ENCODE measurements at regions not wholly inside any gene's neighbourhood (a gene's known extent, or its start where the extent isn't known, plus 50 kb on each side); places are given as distances from the start of the nearest gene placed in this dataset.

GRCh38 chr2:42848726-42849290 is 56.4 kb upstream of the HAAO start:
- Histone ChIP-seq H3K4me3 (ENCODE audit: low read length in 2 of 2) (no peak overlapping the region), H3K9me3 (ENCODE audit: control insufficient read depth in 2 of 2, low read length in 2 of 2) (no peaks in the 10 kb centered on the region), H3K36me3 (ENCODE audit: control insufficient read depth in 2 of 2, insufficient read depth in 2 of 2, low read length in 2 of 2) (no peaks in the 10 kb centered on the region), H3K27me3 (ENCODE audit: control insufficient read depth in 2 of 2, insufficient read depth in 2 of 2, low read length in 2 of 2) (no peaks in the 10 kb centered on the region), H3K4me1 (ENCODE audit: control insufficient read depth in 2 of 2, insufficient read depth in 2 of 2, low read length in 2 of 2) (peaks cover 0 to 2% of the 10 kb centered on the region in 2 donors), H3K9ac (ENCODE audit: low read depth in 1 of 2, low read length in 2 of 2) (no peak overlapping the region), H3K27ac (ENCODE audit: low read depth in 2 of 2, low read length in 2 of 2) (no peak overlapping the region)

DNA sequence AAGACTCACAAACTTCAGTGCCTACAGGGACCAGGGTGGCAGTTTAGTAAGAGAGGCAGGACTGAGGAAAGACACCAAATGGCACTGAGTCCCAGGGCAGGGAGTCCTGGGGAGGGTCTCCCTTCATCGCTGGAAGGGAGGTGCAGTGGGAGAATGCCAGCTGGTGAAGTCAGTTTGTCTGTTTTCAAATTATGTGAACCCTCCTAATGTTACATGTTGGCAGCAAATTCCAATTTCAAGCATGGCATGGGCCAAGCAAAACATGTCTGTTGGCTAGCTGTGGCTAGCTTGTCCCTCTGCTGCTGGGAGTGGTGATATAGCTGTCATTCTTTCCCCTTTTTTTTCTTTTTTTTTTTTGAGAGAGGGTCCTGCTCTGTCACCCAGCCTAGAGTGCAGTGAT is 55.9 kb upstream of the HAAO start:
- no peak overlapping the region for H3K4me3 ChIP-seq (ENCODE audit: low read length in 2 of 2)
- no peaks in the 10 kb centered on the region for H3K9me3 ChIP-seq (ENCODE audit: control insufficient read depth in 2 of 2, low read length in 2 of 2)
- no peaks in the 10 kb centered on the region for H3K36me3 ChIP-seq (ENCODE audit: control insufficient read depth in 2 of 2, insufficient read depth in 2 of 2, low read length in 2 of 2)
- no peak overlapping the region for H3K27ac ChIP-seq (ENCODE audit: low read depth in 2 of 2, low read length in 2 of 2)
- H3K4me1 ChIP-seq (ENCODE audit: control insufficient read depth in 2 of 2, insufficient read depth in 2 of 2, low read length in 2 of 2) = no peaks in the 10 kb centered on the region
- no peak overlapping the region for H3K9ac ChIP-seq (ENCODE audit: low read depth in 1 of 2, low read length in 2 of 2)
- H3K27me3 ChIP-seq (ENCODE audit: control insufficient read depth in 2 of 2, insufficient read depth in 2 of 2, low read length in 2 of 2) = no peaks in the 10 kb centered on the region

DNA sequence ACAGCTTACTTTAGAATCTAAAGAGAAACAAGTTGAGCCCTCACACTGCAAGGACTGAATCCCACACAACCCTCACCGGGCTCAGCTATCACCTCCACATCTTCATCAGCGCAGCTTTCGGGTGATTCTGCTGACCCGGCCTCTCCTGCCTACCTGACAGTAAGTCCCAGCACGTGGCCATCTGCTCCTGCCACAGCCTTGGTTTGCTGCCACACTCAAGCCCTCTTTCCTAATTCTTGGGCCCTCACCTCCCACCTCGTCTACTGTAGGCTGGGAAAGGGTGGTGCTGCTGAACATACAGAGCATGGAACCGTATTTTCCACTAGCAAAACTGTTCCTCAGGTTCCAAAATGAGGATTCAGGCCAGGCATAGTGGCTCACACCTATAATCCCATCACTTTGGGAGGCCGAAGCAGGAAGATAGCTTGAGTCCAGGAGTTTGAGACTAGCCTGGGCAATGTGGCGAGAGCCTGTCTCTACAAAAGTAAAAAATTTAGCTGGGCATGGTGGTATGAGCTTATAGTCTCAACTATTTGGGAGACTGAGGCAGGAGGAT is 55.3 kb upstream of the HAAO start:
- H3K4me3 ChIP-seq (ENCODE audit: low read length in 2 of 2) = no peak overlapping the region
- no peak overlapping the region for H3K9ac ChIP-seq (ENCODE audit: low read depth in 1 of 2, low read length in 2 of 2)
- H3K4me1 ChIP-seq (ENCODE audit: control insufficient read depth in 2 of 2, insufficient read depth in 2 of 2, low read length in 2 of 2) = no peaks in the 10 kb centered on the region
- H3K27me3 ChIP-seq (ENCODE audit: control insufficient read depth in 2 of 2, insufficient read depth in 2 of 2, low read length in 2 of 2) = no peaks in the 10 kb centered on the region
- no peaks in the 10 kb centered on the region for H3K36me3 ChIP-seq (ENCODE audit: control insufficient read depth in 2 of 2, insufficient read depth in 2 of 2, low read length in 2 of 2)
- no peak overlapping the region for H3K27ac ChIP-seq (ENCODE audit: low read depth in 2 of 2, low read length in 2 of 2)
- H3K9me3 ChIP-seq (ENCODE audit: control insufficient read depth in 2 of 2, low read length in 2 of 2) = no peaks in the 10 kb centered on the region

GRCh38 chr2:42846932-42847595 is 54.7 kb upstream of the HAAO start:
- Histone ChIP-seq H3K27ac (ENCODE audit: low read depth in 2 of 2, low read length in 2 of 2) (peak overlapping the region in 1 of 2 donors; percentile 18), H3K36me3 (ENCODE audit: control insufficient read depth in 2 of 2, insufficient read depth in 2 of 2, low read length in 2 of 2) (no peaks in the 10 kb centered on the region), H3K4me3 (ENCODE audit: low read length in 2 of 2) (no peak overlapping the region), H3K4me1 (ENCODE audit: control insufficient read depth in 2 of 2, insufficient read depth in 2 of 2, low read length in 2 of 2) (peaks cover 0 to 2% of the 10 kb centered on the region in 2 donors), H3K27me3 (ENCODE audit: control insufficient read depth in 2 of 2, insufficient read depth in 2 of 2, low read length in 2 of 2) (no peaks in the 10 kb centered on the region), H3K9ac (ENCODE audit: low read depth in 1 of 2, low read length in 2 of 2) (no peak overlapping the region), H3K9me3 (ENCODE audit: control insufficient read depth in 2 of 2, low read length in 2 of 2) (no peaks in the 10 kb centered on the region)

DNA sequence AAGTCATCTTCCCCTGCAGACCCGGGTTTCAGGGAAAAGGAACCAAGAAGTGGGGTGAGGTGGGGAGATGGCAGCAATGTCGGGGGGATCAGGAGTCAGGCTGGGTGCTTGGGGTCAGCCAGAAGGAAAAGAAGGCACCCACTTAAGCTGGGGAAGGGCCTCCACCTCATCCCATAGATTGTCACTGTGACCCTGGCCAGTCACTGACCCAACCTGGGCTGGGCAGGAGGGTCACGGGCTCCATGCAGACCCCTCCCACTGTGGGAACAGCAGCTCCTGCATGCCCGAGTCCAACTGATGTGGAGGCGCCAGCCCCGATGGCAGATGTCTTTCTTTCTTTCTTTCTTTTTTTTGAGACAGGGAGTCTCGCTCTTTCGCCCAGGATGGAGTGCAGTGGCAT is 53.6 kb upstream of the HAAO start:
- H3K9ac ChIP-seq (ENCODE audit: low read depth in 1 of 2, low read length in 2 of 2) = no peak overlapping the region
- H3K4me3 ChIP-seq (ENCODE audit: low read length in 2 of 2) = no peak overlapping the region
- peaks cover 0 to 2% of the 10 kb centered on the region in 2 donors for H3K4me1 ChIP-seq (ENCODE audit: control insufficient read depth in 2 of 2, insufficient read depth in 2 of 2, low read length in 2 of 2)
- H3K36me3 ChIP-seq (ENCODE audit: control insufficient read depth in 2 of 2, insufficient read depth in 2 of 2, low read length in 2 of 2) = no peaks in the 10 kb centered on the region
- no peaks in the 10 kb centered on the region for H3K27me3 ChIP-seq (ENCODE audit: control insufficient read depth in 2 of 2, insufficient read depth in 2 of 2, low read length in 2 of 2)
- H3K9me3 ChIP-seq (ENCODE audit: control insufficient read depth in 2 of 2, low read length in 2 of 2) = no peaks in the 10 kb centered on the region
- peak overlapping the region; percentile 36 to 65 for H3K27ac ChIP-seq (ENCODE audit: low read depth in 2 of 2, low read length in 2 of 2)

GRCh38 chr2:42844901-42845821 is 52.8 kb upstream of the HAAO start:
- no peaks in the 10 kb centered on the region for H3K9me3 ChIP-seq (ENCODE audit: control insufficient read depth in 2 of 2, low read length in 2 of 2)
- H3K27ac ChIP-seq (ENCODE audit: low read depth in 2 of 2, low read length in 2 of 2) = peak overlapping the region; percentile 36 to 65
- H3K27me3 ChIP-seq (ENCODE audit: control insufficient read depth in 2 of 2, insufficient read depth in 2 of 2, low read length in 2 of 2) = no peaks in the 10 kb centered on the region
- H3K4me1 ChIP-seq (ENCODE audit: control insufficient read depth in 2 of 2, insufficient read depth in 2 of 2, low read length in 2 of 2) = peaks cover 0 to 3% of the 10 kb centered on the region in 2 donors
- peak overlapping the region in 1 of 2 donors; percentile 10 for H3K4me3 ChIP-seq (ENCODE audit: low read length in 2 of 2)
- H3K9ac ChIP-seq (ENCODE audit: low read depth in 1 of 2, low read length in 2 of 2) = peak overlapping the region in 1 of 2 donors; percentile 32
- no peaks in the 10 kb centered on the region for H3K36me3 ChIP-seq (ENCODE audit: control insufficient read depth in 2 of 2, insufficient read depth in 2 of 2, low read length in 2 of 2)

GRCh38 chr2:42844366-42844765 is 52.0 kb upstream of the HAAO start:
- no peaks in the 10 kb centered on the region for H3K9me3 ChIP-seq (ENCODE audit: control insufficient read depth in 2 of 2, low read length in 2 of 2)
- no peaks in the 10 kb centered on the region for H3K27me3 ChIP-seq (ENCODE audit: control insufficient read depth in 2 of 2, insufficient read depth in 2 of 2, low read length in 2 of 2)
- peak overlapping the region; percentile 35 to 56 for H3K27ac ChIP-seq (ENCODE audit: low read depth in 2 of 2, low read length in 2 of 2)
- H3K4me3 ChIP-seq (ENCODE audit: low read length in 2 of 2) = no peak overlapping the region
- H3K4me1 ChIP-seq (ENCODE audit: control insufficient read depth in 2 of 2, insufficient read depth in 2 of 2, low read length in 2 of 2) = peaks cover 0 to 6% of the 10 kb centered on the region in 2 donors
- no peaks in the 10 kb centered on the region for H3K36me3 ChIP-seq (ENCODE audit: control insufficient read depth in 2 of 2, insufficient read depth in 2 of 2, low read length in 2 of 2)
- H3K9ac ChIP-seq (ENCODE audit: low read depth in 1 of 2, low read length in 2 of 2) = no peak overlapping the region

DNA sequence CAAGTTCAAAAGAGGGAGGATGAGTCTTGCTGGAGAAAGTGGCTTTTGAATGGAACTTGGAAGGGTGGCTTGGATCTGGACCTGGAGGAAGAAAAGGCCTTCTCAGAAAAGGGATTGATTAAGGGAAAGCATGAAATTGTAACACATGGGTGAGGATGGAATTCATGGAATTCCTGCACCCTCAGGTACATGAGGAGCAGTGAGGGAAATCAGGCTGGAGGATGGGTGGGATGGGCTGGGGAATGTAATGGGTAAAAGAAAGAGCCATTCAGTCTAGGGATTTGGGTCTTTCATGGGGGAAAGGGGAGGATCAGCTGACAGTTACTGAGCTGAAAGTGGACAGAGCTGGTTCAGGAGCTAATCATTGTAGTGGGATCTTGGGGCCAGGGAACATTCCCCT is 51.2 kb upstream of the HAAO start:
- Histone ChIP-seq H3K9me3 (ENCODE audit: control insufficient read depth in 2 of 2, low read length in 2 of 2) (no peaks in the 10 kb centered on the region), H3K4me1 (ENCODE audit: control insufficient read depth in 2 of 2, insufficient read depth in 2 of 2, low read length in 2 of 2) (peaks cover 0 to 6% of the 10 kb centered on the region in 2 donors), H3K9ac (ENCODE audit: low read depth in 1 of 2, low read length in 2 of 2) (no peak overlapping the region), H3K4me3 (ENCODE audit: low read length in 2 of 2) (no peak overlapping the region), H3K27ac (ENCODE audit: low read depth in 2 of 2, low read length in 2 of 2) (peak overlapping the region; percentile 35 to 56), H3K36me3 (ENCODE audit: control insufficient read depth in 2 of 2, insufficient read depth in 2 of 2, low read length in 2 of 2) (no peaks in the 10 kb centered on the region), H3K27me3 (ENCODE audit: control insufficient read depth in 2 of 2, insufficient read depth in 2 of 2, low read length in 2 of 2) (no peaks in the 10 kb centered on the region)

DNA sequence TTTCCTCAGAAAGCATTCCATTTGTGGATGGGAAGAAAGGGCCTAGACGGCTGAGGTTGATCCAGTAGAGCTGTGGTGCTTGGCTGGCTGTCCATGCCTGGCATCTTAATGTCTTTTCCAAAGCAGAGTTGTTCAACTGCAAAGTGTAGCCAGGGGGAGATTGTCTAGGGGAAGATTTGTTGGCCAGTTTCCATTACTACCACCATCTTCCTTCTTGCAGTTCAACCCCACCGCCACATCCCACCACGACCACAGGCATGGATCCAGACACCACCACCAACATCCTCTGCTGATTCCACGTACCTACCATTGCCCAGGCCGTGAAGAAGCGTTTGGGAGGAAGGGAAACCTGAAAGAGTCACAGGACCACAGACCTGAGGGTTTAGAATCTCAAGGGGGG is 50.7 kb upstream of the HAAO start:
- Histone ChIP-seq H3K27ac (ENCODE audit: low read depth in 2 of 2, low read length in 2 of 2) (peak overlapping the region; percentile 20 to 35), H3K36me3 (ENCODE audit: control insufficient read depth in 2 of 2, insufficient read depth in 2 of 2, low read length in 2 of 2) (no peaks in the 10 kb centered on the region), H3K27me3 (ENCODE audit: control insufficient read depth in 2 of 2, insufficient read depth in 2 of 2, low read length in 2 of 2) (no peaks in the 10 kb centered on the region), H3K4me1 (ENCODE audit: control insufficient read depth in 2 of 2, insufficient read depth in 2 of 2, low read length in 2 of 2) (peaks cover 0 to 6% of the 10 kb centered on the region in 2 donors), H3K9me3 (ENCODE audit: control insufficient read depth in 2 of 2, low read length in 2 of 2) (no peaks in the 10 kb centered on the region), H3K4me3 (ENCODE audit: low read length in 2 of 2) (no peak overlapping the region), H3K9ac (ENCODE audit: low read depth in 1 of 2, low read length in 2 of 2) (no peak overlapping the region)

- H3K9ac ChIP-seq (ENCODE audit: low read depth in 1 of 2, low read length in 2 of 2) = no peak overlapping the region
- H3K27ac ChIP-seq (ENCODE audit: low read depth in 2 of 2, low read length in 2 of 2) = no peak overlapping the region
- H3K27me3 ChIP-seq (ENCODE audit: control insufficient read depth in 2 of 2, insufficient read depth in 2 of 2, low read length in 2 of 2) = no peaks in the 10 kb centered on the region
- H3K36me3 ChIP-seq (ENCODE audit: control insufficient read depth in 2 of 2, insufficient read depth in 2 of 2, low read length in 2 of 2) = no peaks in the 10 kb centered on the region
- peaks cover 0 to 6% of the 10 kb centered on the region in 2 donors for H3K4me1 ChIP-seq (ENCODE audit: control insufficient read depth in 2 of 2, insufficient read depth in 2 of 2, low read length in 2 of 2)
- no peak overlapping the region for H3K4me3 ChIP-seq (ENCODE audit: low read length in 2 of 2)
- no peaks in the 10 kb centered on the region for H3K9me3 ChIP-seq (ENCODE audit: control insufficient read depth in 2 of 2, low read length in 2 of 2)
Measured at GRCh38 chr2:42842466-42842865, 50.1 kb upstream of the HAAO start.

Data from mucosa of rectum (tissue), 2 donors.